ENCODE measurements at regions not wholly inside any gene's neighbourhood (a gene's known extent, or its start where the extent isn't known, plus 50 kb on each side); places are given as distances from the start of the nearest gene placed in this dataset.

- TF ChIP-seq REST (IDR thresholded peaks at IDR 0.05; ENCODE audit: low read depth), result no peak
- TF ChIP-seq TAF1 (IDR thresholded peaks at IDR 0.05; ENCODE audit: low read depth), result no peak
- TF ChIP-seq EP300 (IDR thresholded peaks at IDR 0.05; ENCODE audit: borderline replicate concordance), result no peak
- no peak for TF ChIP-seq TCF12 (IDR thresholded peaks at IDR 0.05; ENCODE audit: low read depth)
- TF ChIP-seq MAX (IDR thresholded peaks at IDR 0.05), result no peak
- TF ChIP-seq ZBTB7A (IDR thresholded peaks at IDR 0.05; ENCODE audit: low read depth), result no peak
- TF ChIP-seq RAD21 (IDR thresholded peaks at IDR 0.05; ENCODE audit: low read depth), result no peak
- TF ChIP-seq CREB1 (IDR thresholded peaks at IDR 0.05; ENCODE audit: low read depth), result no peak
- no peak for TF ChIP-seq FOXM1 (IDR thresholded peaks at IDR 0.05; ENCODE audit: borderline replicate concordance, low read depth)
- TF ChIP-seq YY1 (IDR thresholded peaks at IDR 0.05; ENCODE audit: low read depth), result no peak
Measured at GRCh38 chr18:10029711-10030110, 115.9 kb downstream of the VAPA start.

Data from Ishikawa (cell line).